ENCODE measurements at regions not wholly inside any gene's neighbourhood (a gene's known extent, or its start where the extent isn't known, plus 50 kb on each side); places are given as distances from the start of the nearest gene placed in this dataset.

GRCh38 chr2:152858594-152859265 is 140.3 kb downstream of the ARL6IP6 start:
- Mint-ChIP-seq H3K4me3 (no peak overlapping the region), H3K36me3 (peaks cover 1% of the 10 kb centered on the region), H3K27me3 (ENCODE audit: insufficient read depth, low read depth) (no peaks in the 10 kb centered on the region), H3K4me1 (peaks cover 3% of the 10 kb centered on the region), H3K9me3 (peaks cover 16% of the 10 kb centered on the region), H3K27ac (no peak overlapping the region)
- no peaks in the 10 kb centered on the region for H3K36me3 ChIP-seq
- H3K9me3 ChIP-seq (ENCODE audit: low read depth) = no peaks in the 10 kb centered on the region
- no peak for DNase-seq (ENCODE audit: low spot score)
- no peak overlapping the region for H3K4me2 ChIP-seq
- TF ChIP-seq CTCF (IDR thresholded peaks at IDR 0.05) (no peak), EZH2phosphoT487 (IDR thresholded peaks at IDR 0.05) (no peak), EZH2 (IDR thresholded peaks at IDR 0.05) (no peak)
- H4K20me1 ChIP-seq (ENCODE audit: low read depth) = no peaks in the 10 kb centered on the region
- no peak overlapping the region for H3K4me3 ChIP-seq
- H3K27ac ChIP-seq = no peak overlapping the region
- H3K79me2 ChIP-seq (ENCODE audit: low read depth) = no peaks in the 10 kb centered on the region
- no peaks in the 10 kb centered on the region for H3F3A ChIP-seq (ENCODE audit: low read depth)
- H2AFZ ChIP-seq (replicated peaks) = no peak overlapping the region
- no peaks in the 10 kb centered on the region for H3K27me3 ChIP-seq
- H3K9ac ChIP-seq = no peak overlapping the region
- no peaks in the 10 kb centered on the region for H3K4me1 ChIP-seq

- H3K4me1 ChIP-seq = no peaks in the 10 kb centered on the region
- Mint-ChIP-seq H3K9me3 (no peaks in the 10 kb centered on the region), H3K27ac (no peak overlapping the region), H3K36me3 (peaks cover 1% of the 10 kb centered on the region), H3K4me1 (peaks cover 3% of the 10 kb centered on the region), H3K4me3 (no peak overlapping the region), H3K27me3 (ENCODE audit: insufficient read depth, low read depth) (peaks cover 2% of the 10 kb centered on the region)
- no peaks in the 10 kb centered on the region for H3K9me3 ChIP-seq (ENCODE audit: low read depth)
- H3K36me3 ChIP-seq = no peaks in the 10 kb centered on the region
- no peaks in the 10 kb centered on the region for H4K20me1 ChIP-seq (ENCODE audit: low read depth)
- DNase-seq (ENCODE audit: low spot score) = no peak
- H3K27ac ChIP-seq = no peak overlapping the region
- H3F3A ChIP-seq (ENCODE audit: low read depth) = no peaks in the 10 kb centered on the region
- no peak overlapping the region for H2AFZ ChIP-seq (replicated peaks)
- H3K9ac ChIP-seq = no peak overlapping the region
- no peak overlapping the region for H3K4me3 ChIP-seq
- no peak for TF ChIP-seq EZH2phosphoT487 (IDR thresholded peaks at IDR 0.05)
- no peak for TF ChIP-seq EZH2 (IDR thresholded peaks at IDR 0.05)
- no peak for TF ChIP-seq CTCF (IDR thresholded peaks at IDR 0.05)
- H3K79me2 ChIP-seq (ENCODE audit: low read depth) = no peaks in the 10 kb centered on the region
- H3K4me2 ChIP-seq = no peak overlapping the region
- no peaks in the 10 kb centered on the region for H3K27me3 ChIP-seq
These were observed 128.5 kb downstream of the ARL6IP6 start for GRCh38 chr2:152846697-152847470.

- H4K20me1 ChIP-seq (ENCODE audit: low read depth) = no peaks in the 10 kb centered on the region
- no peak overlapping the region for H3K27ac Mint-ChIP-seq
- H3K36me3 Mint-ChIP-seq = no peaks in the 10 kb centered on the region
- H3F3A ChIP-seq (ENCODE audit: low read depth) = no peaks in the 10 kb centered on the region
- H3K4me1 ChIP-seq = no peaks in the 10 kb centered on the region
- no peak for DNase-seq (ENCODE audit: low spot score)
- no peaks in the 10 kb centered on the region for H3K79me2 ChIP-seq (ENCODE audit: low read depth)
- H3K4me2 ChIP-seq = no peak overlapping the region
- TF ChIP-seq EZH2 (IDR thresholded peaks at IDR 0.05) (no peak), CTCF (IDR thresholded peaks at IDR 0.05) (no peak), EZH2phosphoT487 (IDR thresholded peaks at IDR 0.05) (no peak)
- H2AFZ ChIP-seq (replicated peaks) = no peak overlapping the region
- no peaks in the 10 kb centered on the region for H3K27me3 Mint-ChIP-seq (ENCODE audit: insufficient read depth, low read depth)
- H3K4me3 ChIP-seq = no peak overlapping the region
- H3K27me3 ChIP-seq = no peaks in the 10 kb centered on the region
- H3K9me3 ChIP-seq (ENCODE audit: low read depth) = no peaks in the 10 kb centered on the region
- H3K4me1 Mint-ChIP-seq = no peaks in the 10 kb centered on the region
- no peak overlapping the region for H3K27ac ChIP-seq
- no peak overlapping the region for H3K9ac ChIP-seq
- no peak overlapping the region for H3K4me3 Mint-ChIP-seq
- no peaks in the 10 kb centered on the region for H3K36me3 ChIP-seq
- H3K9me3 Mint-ChIP-seq = no peaks in the 10 kb centered on the region
These were observed 117.3 kb downstream of the ARL6IP6 start for GRCh38 chr2:152835674-152836073.
